GM18909 (cell line): ENCODE measurements at regions not wholly inside any gene's neighbourhood (a gene's known extent, or its start where the extent isn't known, plus 50 kb on each side); places are given as distances from the start of the nearest gene placed in this dataset.

Experiments used
- ATAC-seq: cut with Tn5 transposase; IDR thresholded peaks from one replicate; pipeline ENCODE4 v1.9.1; 2021; ENCODE audit warnings: mild to moderate bottlenecking; ENCODE audit not compliant: unreplicated experiment, poor library complexity

GRCh38 chr2:147062073-147062472 is 782.8 kb upstream of the ACVR2A start:
- no peak for ATAC-seq

- no peak for ATAC-seq
Measured at GRCh38 chr2:147061269-147061668, 783.6 kb upstream of the ACVR2A start.

GRCh38 chr2:147057892-147058490 is 786.8 kb upstream of the ACVR2A start:
- ATAC-seq: no peak

GRCh38 chr2:147051814-147052213 is 793.0 kb upstream of the ACVR2A start:
- ATAC-seq: no peak

- no peak for ATAC-seq
Measured at GRCh38 chr2:147051248-147051647, 793.6 kb upstream of the ACVR2A start.

- no peak for ATAC-seq
Measured at GRCh38 chr2:147049957-147050356, 794.9 kb upstream of the ACVR2A start.

- ATAC-seq: no peak
Measured at GRCh38 chr2:147046473-147046872, 798.4 kb upstream of the ACVR2A start.

- peak; percentile 67 for ATAC-seq
Measured at GRCh38 chr2:147045113-147045512, 799.7 kb upstream of the ACVR2A start.

GRCh38 chr2:147041121-147041494 is 803.7 kb upstream of the ACVR2A start:
- no peak for ATAC-seq

GRCh38 chr2:147040298-147041120 is 804.3 kb upstream of the ACVR2A start:
- no peak for ATAC-seq

- ATAC-seq: no peak
Measured at GRCh38 chr2:147037048-147037447, 807.8 kb upstream of the ACVR2A start.

- ATAC-seq: no peak
Measured at GRCh38 chr2:147033044-147033443, 811.8 kb upstream of the ACVR2A start.

GRCh38 chr2:147031897-147032296 is 812.9 kb upstream of the ACVR2A start:
- no peak for ATAC-seq

GRCh38 chr2:147030966-147031720 is 813.7 kb upstream of the ACVR2A start:
- no peak for ATAC-seq

- ATAC-seq: no peak
Measured at GRCh38 chr2:147027436-147027835, 817.4 kb upstream of the ACVR2A start.

GRCh38 chr2:147026664-147027295 is 818.0 kb upstream of the ACVR2A start:
- ATAC-seq: no peak

GRCh38 chr2:147025646-147026585 is 818.9 kb upstream of the ACVR2A start:
- ATAC-seq: no peak

- no peak for ATAC-seq
Measured at GRCh38 chr2:147019311-147019710, 825.5 kb upstream of the ACVR2A start.

GRCh38 chr2:147017951-147018645 is 826.7 kb upstream of the ACVR2A start:
- ATAC-seq: no peak
